Upper lobe of right lung (tissue), 1 donor: ENCODE measurements at regions not wholly inside any gene's neighbourhood (a gene's known extent, or its start where the extent isn't known, plus 50 kb on each side); places are given as distances from the start of the nearest gene placed in this dataset.
"Not testable (repeated sequence)": the region's sequence is repeated elsewhere in the genome, so short reads cannot be mapped to it uniquely, and the experiment has no call there.

Experiments
- ATAC-seq: fragments of 200-7000 bp; cut with Tn5 transposase; one replicate; pipeline ENCODE4 v1.9.1; 2020; ENCODE audit warnings: mild to moderate bottlenecking, moderate library complexity
- DNase-seq: peaks from one replicate; pipeline ENCODE4 v3.0.0-alpha.2; 2020
- H3K27ac ChIP-seq: fragments of 200-600 bp; one replicate; pipeline ENCODE4 v1.8.0; 2022
- H3K27me3 ChIP-seq: fragments of 200-600 bp; one replicate; pipeline ENCODE4 v1.8.0; 2022; ENCODE audit warnings: mild to moderate bottlenecking
- H3K36me3 ChIP-seq: fragments of 200-600 bp; one replicate; pipeline ENCODE4 v1.8.0; 2022
- H3K4me1 ChIP-seq: fragments of 200-600 bp; one replicate; pipeline ENCODE4 v1.8.0; 2022
- H3K4me3 ChIP-seq: fragments of 200-600 bp; one replicate; pipeline ENCODE4 v1.8.0; 2022; ENCODE audit warnings: mild to moderate bottlenecking
- H3K9me3 ChIP-seq: fragments of 200-600 bp; one replicate; pipeline ENCODE4 v1.8.0; 2022
- intact Hi-C: fragments of 100-400 bp; cut with DNase I; formaldehyde crosslinking; loops from one replicate; pipeline ENCODE4 v1.11.0; 2022
- TF ChIP-seq, protein P1 (sequence below): fragments of 200-600 bp; IDR thresholded peaks from one replicate; pipeline ENCODE4 v1.8.0; 2022; ENCODE audit warnings: antibody characterized with exemption
- donor health status: DM: no; HTN: yes; CAD: no; lungs with severe emphysema.

DNA sequence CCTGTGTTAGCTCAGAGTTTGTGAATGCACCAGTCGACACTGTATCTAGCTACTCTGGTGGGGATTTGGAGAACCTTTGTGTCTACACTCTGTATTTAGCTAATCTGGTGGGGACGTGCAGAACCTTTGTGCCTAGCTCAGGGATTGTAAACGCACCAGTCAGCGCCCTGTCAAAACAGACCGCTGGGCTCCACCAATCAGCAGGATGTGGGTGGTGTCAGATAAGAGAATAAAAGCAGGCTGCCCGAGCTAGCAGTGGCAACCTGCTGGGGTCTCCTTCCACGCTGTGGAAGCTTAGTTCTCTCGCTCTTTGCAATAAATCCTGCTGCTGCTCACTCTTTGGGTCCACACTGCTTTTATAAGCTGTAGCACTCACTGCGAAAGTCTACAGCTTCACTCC lies 324.2 kb downstream of the RAD51AP2 start:
- no peak overlapping the region for H3K27ac ChIP-seq
- no peaks in the 10 kb centered on the region for H3K36me3 ChIP-seq
- no peak overlapping the region for H3K4me3 ChIP-seq
- TF ChIP-seq, protein P1, sequence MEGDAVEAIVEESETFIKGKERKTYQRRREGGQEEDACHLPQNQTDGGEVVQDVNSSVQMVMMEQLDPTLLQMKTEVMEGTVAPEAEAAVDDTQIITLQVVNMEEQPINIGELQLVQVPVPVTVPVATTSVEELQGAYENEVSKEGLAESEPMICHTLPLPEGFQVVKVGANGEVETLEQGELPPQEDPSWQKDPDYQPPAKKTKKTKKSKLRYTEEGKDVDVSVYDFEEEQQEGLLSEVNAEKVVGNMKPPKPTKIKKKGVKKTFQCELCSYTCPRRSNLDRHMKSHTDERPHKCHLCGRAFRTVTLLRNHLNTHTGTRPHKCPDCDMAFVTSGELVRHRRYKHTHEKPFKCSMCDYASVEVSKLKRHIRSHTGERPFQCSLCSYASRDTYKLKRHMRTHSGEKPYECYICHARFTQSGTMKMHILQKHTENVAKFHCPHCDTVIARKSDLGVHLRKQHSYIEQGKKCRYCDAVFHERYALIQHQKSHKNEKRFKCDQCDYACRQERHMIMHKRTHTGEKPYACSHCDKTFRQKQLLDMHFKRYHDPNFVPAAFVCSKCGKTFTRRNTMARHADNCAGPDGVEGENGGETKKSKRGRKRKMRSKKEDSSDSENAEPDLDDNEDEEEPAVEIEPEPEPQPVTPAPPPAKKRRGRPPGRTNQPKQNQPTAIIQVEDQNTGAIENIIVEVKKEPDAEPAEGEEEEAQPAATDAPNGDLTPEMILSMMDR: no peak
- no peaks in the 10 kb centered on the region for H3K9me3 ChIP-seq
- no peaks in the 10 kb centered on the region for H3K4me1 ChIP-seq
- H3K27me3 ChIP-seq: no peaks in the 10 kb centered on the region
- no peak for ATAC-seq
- intact Hi-C loops: no loop called here
- no peak for DNase-seq

DNA sequence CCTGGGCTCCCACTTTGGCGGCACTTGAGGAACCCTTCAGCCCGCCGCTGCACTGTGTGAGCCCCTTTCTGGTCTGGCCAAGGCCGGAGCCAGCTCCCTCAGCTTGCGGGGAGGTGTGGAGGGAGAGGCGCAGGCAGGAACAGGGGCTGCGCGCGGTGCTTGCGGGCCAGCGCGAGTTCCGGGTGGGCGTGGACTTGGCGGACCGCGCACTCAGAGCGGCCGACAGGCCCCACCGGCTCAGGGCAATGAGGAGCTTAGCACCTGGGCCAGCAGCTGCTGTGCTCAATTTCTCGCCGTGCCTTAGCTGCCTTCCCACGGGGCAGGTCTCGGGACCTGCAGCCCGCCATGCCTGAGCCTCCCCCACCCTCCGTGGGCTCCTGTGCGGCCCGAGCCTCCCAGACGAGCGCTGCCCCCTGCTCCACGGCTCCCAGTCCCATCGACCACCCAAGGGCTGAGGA lies 324.8 kb downstream of the RAD51AP2 start:
- H3K27me3 ChIP-seq, H3K27ac ChIP-seq, H3K4me1 ChIP-seq, ATAC-seq, H3K4me3 ChIP-seq, H3K36me3 ChIP-seq, intact Hi-C loops, H3K9me3 ChIP-seq: not testable (repeated sequence)
- DNase-seq: peak; percentile 44

DNA sequence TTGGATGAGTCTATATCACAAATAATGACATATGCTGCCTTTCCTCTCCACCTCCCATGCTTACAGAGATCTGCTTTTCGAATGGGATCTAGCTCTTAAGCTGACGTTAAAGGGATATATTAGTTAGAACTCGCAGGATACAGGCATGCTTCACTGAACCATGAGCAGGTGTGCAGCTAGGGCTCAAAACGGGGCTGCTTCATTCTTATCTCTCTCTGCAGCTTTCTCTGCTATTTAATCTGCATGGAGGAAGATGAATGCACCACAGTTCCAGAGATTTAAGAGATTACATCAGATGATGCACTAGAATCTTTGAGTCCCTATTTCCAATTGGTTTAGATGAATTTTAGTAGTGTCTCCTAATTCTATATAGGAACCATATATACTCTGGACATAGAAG lies 327.0 kb downstream of the RAD51AP2 start:
- H3K4me1 ChIP-seq: no peaks in the 10 kb centered on the region
- no peaks in the 10 kb centered on the region for H3K9me3 ChIP-seq
- intact Hi-C loops: no loop called here
- TF ChIP-seq, protein P1: no peak
- ATAC-seq (no peak), DNase-seq (no peak)
- no peaks in the 10 kb centered on the region for H3K27me3 ChIP-seq
- no peaks in the 10 kb centered on the region for H3K36me3 ChIP-seq
- H3K27ac ChIP-seq: no peak overlapping the region
- no peak overlapping the region for H3K4me3 ChIP-seq

DNA sequence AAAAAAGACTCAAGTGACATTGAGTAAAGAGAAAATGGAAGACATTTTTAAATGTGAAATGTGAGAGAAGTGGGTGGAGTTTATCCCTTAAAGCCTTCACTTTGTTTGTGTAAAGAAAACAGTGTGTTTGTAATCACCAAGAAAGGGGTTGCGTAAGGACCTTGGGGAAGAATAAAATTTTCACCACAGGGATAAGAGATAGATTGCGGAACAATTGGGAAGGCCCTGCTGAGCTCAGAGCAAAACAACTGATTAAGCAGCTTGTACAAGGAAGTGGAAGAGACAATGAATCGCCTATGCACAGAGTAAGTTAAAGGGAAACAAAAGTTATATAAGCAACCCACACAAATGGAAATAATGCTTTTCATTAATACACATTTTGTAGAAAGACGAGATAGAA lies 327.7 kb downstream of the RAD51AP2 start:
- Histone ChIP-seq H3K27ac (no peak overlapping the region), H3K4me3 (no peak overlapping the region), H3K4me1 (no peaks in the 10 kb centered on the region), H3K27me3 (no peaks in the 10 kb centered on the region), H3K9me3 (no peaks in the 10 kb centered on the region), H3K36me3 (no peaks in the 10 kb centered on the region)
- TF ChIP-seq, protein P1: no peak
- no peak for DNase-seq
- intact Hi-C loops: no loop called here
- peak; percentile 67 for ATAC-seq

DNA sequence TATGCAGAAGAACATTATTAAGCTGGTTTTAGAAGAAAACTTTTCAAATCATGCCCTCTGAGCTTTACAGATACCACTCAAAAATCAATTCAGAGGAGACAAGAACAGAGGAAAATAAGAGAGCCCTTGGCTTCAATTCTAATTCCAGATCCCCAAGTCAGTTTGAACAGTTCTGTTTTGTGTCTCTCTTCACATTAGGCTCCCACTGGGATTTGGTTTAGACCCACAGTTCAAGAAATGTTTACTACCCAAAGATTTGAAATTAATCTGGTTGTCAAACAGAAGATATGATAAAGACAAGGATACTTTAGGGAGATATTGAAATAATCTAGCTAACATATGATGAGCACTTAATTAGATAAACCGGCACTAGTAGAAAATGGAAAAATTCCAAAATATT lies 329.5 kb downstream of the RAD51AP2 start:
- no peaks in the 10 kb centered on the region for H3K27me3 ChIP-seq
- intact Hi-C loops: no loop called here
- ATAC-seq (no peak), DNase-seq (no peak)
- H3K4me3 ChIP-seq: no peak overlapping the region
- TF ChIP-seq, protein P1: no peak
- no peaks in the 10 kb centered on the region for H3K9me3 ChIP-seq
- no peaks in the 10 kb centered on the region for H3K36me3 ChIP-seq
- H3K27ac ChIP-seq: no peak overlapping the region
- H3K4me1 ChIP-seq: no peaks in the 10 kb centered on the region

DNA sequence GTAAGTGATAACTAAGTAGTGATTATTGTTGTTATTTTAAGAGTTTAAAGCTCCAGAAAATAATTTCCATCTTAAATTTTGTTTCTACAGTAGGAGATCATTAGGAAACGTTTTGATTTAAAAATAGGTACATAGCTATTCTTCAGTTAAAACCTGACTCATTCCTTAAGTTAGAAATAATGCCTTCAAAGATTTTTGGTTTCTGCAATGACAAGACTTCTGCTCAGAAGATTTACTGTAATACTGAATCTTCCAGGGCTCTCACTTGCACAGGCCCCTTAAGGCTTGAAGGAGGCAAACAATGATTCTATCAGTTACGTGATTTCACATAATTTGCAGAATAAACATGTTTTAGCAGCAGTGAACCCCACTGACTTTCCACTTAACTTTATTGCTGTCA lies 333.7 kb downstream of the RAD51AP2 start:
- no peaks in the 10 kb centered on the region for H3K27me3 ChIP-seq
- no peak overlapping the region for H3K27ac ChIP-seq
- H3K36me3 ChIP-seq: no peaks in the 10 kb centered on the region
- TF ChIP-seq, protein P1: no peak
- H3K4me3 ChIP-seq: no peak overlapping the region
- intact Hi-C loops: no loop called here
- DNase-seq (no peak), ATAC-seq (no peak)
- no peaks in the 10 kb centered on the region for H3K9me3 ChIP-seq
- no peaks in the 10 kb centered on the region for H3K4me1 ChIP-seq
